HAP-1 (cell line): ENCODE measurements at regions not wholly inside any gene's neighbourhood (a gene's known extent, or its start where the extent isn't known, plus 50 kb on each side); places are given as distances from the start of the nearest gene placed in this dataset.
"Not testable (repeated sequence)": the region's sequence is repeated elsewhere in the genome, so short reads cannot be mapped to it uniquely, and the experiment has no call there.

Experiments
- DNase-seq, 2 experiments: peaks; one replicate each; pipeline ENCODE4 v3.0.0-alpha.2; 2016 to 2020; ENCODE audit warnings: low spot score in 2 of 2
- H3K27me3 ChIP-seq: fragments of 250-450 bp; sonication (Bioruptor Pico); 2 replicates; pipeline ENCODE4 v1.5.1; 2020; ENCODE audit warnings: low read depth, mild to moderate bottlenecking, moderate library complexity
- H3K36me3 ChIP-seq: fragments of 250-450 bp; sonication (Bioruptor Pico); replicated peaks from 2 replicates; pipeline ENCODE4 v1.5.1; 2020; ENCODE audit warnings: mild to moderate bottlenecking
- H3K4me1 ChIP-seq: fragments of 250-450 bp; sonication (Bioruptor Pico); 2 replicates; pipeline ENCODE4 v1.5.1; 2020; ENCODE audit warnings: mild to moderate bottlenecking
- H3K4me3 ChIP-seq: fragments of 250-450 bp; sonication (Bioruptor Pico); 2 replicates; pipeline ENCODE4 v1.5.1; 2020; ENCODE audit warnings: mild to moderate bottlenecking, moderate library complexity
- H3K9me3 ChIP-seq: fragments of 250-450 bp; sonication (Bioruptor Pico); 2 replicates; pipeline ENCODE4 v1.5.1; 2020; ENCODE audit warnings: mild to moderate bottlenecking, moderate library complexity
- in situ Hi-C: fragments of 300-500 bp; cut with MboI; formaldehyde crosslinking; loops from 3 replicates; pipeline ENCODE4 v1.14.3; 2020; ENCODE audit warnings: low sequenced_read_pairs, inconsistent platforms, mixed read lengths

DNA sequence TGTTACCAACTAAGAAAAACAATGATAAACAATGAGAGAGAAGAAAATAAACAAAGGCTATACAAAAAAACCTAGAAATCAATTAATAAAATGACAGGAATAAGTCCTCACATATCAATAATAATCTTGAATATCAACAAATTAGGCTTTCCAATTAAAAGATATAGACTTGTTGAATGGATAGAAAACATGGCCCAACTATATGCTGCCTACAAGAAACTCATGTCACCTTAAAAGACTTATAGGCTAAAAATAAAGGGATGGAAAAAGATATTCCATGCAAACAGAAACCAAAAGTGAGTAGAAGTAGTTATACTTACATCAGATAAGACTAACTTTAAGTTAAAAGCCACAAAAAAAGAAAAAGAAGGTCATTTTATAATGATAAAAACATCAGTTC, 183.9 kb downstream of the MYRFL start:
- H3K9me3 ChIP-seq, result no peaks in the 10 kb centered on the region
- no peak for DNase-seq
- H3K27me3 ChIP-seq, result no peaks in the 10 kb centered on the region
- no peaks in the 10 kb centered on the region for H3K4me1 ChIP-seq
- H3K4me3 ChIP-seq, result no peak overlapping the region
- no peaks in the 10 kb centered on the region for H3K36me3 ChIP-seq
- in situ Hi-C loops, result no loop called here

DNA sequence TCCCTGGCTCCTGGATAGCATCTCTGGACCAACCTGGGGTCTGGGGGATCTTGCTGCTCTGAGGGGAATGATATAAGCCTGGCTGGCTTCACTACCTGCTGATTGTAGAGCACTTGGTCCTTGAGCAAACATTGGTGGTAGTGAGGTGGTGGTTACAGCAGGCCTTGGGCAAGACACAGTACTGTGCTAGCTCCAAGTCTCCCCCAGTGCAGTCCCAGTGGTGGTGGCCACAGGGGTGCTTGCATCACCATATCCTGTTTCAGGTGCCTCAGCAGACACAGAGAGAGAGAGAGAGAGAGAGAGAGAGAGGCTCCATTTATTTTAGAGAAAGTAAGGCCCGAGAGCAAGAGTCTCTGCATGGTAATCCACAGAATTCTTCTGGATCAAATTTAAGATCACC, 186.3 kb downstream of the MYRFL start:
- Histone ChIP-seq H3K9me3 (no peaks in the 10 kb centered on the region), H3K4me3 (no peak overlapping the region), H3K36me3 (no peaks in the 10 kb centered on the region), H3K27me3 (no peaks in the 10 kb centered on the region), H3K4me1 (no peaks in the 10 kb centered on the region)
- no peak for DNase-seq
- in situ Hi-C loops, result no loop called here

DNA sequence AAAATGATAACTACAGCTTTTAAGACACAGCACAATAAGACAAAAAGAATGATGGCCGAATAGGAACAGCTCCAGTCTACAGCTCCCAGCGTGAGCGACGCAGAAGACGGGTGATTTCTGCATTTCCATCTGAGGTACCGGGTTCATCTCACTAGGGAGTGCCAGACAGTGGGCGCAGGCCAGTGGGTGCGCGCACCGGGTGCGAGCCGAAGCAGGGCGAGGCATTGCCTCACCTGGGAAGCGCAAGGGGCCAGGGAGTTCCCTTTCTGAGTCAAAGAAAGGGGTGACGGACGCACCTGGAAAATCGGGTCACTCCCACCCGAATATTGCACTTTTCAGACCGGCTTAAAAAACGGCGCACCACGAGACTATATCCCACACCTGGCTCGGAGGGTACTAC, 188.0 kb downstream of the MYRFL start:
- H3K27me3 ChIP-seq, DNase-seq, H3K9me3 ChIP-seq, in situ Hi-C loops, H3K36me3 ChIP-seq, H3K4me1 ChIP-seq, H3K4me3 ChIP-seq: not testable (repeated sequence)

DNA sequence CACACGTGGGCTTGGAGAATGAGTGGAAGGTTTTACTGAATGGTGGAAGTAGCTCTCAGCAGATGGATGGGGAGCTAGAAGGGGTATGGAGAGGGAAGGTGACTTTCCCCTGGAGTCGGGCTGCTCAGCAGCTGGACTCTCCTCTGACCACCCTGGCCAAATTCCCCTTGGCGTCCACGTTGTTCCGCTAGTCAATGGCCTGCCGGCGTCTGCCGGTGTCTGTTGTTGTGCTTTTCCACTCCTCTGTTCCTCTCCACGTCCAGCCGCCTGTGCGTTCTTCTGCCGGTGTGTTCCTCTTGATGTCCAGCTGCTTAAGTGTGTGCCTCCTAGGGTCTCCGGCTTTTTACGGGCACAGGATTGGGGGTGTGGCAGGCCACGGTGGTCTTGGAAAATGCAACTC, 203.5 kb downstream of the MYRFL start:
- H3K36me3 ChIP-seq, result no peaks in the 10 kb centered on the region
- no peaks in the 10 kb centered on the region for H3K4me1 ChIP-seq
- in situ Hi-C loops, result no loop called here
- no peak for DNase-seq
- no peaks in the 10 kb centered on the region for H3K27me3 ChIP-seq
- H3K4me3 ChIP-seq, result no peak overlapping the region
- H3K9me3 ChIP-seq, result no peaks in the 10 kb centered on the region

DNA sequence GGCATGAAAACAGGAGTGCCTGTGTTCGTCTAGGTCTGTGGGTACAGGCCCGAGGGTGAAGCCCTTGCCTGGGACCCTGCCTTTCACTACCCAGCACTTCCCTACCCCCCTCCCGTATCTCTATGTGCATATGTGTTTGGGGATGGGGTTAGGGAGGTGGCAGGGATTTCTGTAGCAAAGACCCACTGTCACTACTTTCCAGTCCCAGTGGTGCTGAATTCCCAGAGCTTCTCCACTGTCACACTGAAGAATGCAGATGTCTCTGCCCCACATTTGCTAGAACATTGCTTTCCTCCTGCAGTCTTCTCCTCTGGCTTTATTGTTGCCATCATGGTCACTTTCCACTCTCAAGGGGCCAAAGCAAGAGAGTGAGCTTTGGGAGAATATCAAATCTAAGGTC, 203.9 kb downstream of the MYRFL start:
- no peaks in the 10 kb centered on the region for H3K4me1 ChIP-seq
- no peaks in the 10 kb centered on the region for H3K36me3 ChIP-seq
- H3K9me3 ChIP-seq, result no peaks in the 10 kb centered on the region
- H3K27me3 ChIP-seq, result no peaks in the 10 kb centered on the region
- H3K4me3 ChIP-seq, result no peak overlapping the region
- no peak for DNase-seq
- in situ Hi-C loops, result no loop called here

DNA sequence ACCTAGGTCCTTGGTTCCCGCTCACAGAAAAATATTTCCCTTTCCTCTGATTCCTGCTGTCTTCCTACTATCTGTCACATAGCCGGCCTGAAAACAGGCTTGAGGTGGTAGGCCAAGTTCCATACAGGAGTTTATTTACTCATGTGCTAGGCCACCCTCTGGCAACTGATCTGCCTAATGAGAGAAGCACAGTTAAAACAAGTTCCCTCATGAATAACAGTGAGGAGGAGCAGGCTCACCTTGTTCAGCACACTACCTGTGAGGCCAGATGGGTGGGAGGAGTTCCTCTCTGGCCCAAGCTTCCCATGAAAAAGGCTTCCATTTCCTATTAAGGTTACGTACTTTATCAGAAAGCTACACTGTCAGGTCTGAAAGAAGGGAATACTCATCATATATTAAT, 206.0 kb downstream of the MYRFL start:
- Histone ChIP-seq H3K4me3 (no peak overlapping the region), H3K36me3 (no peaks in the 10 kb centered on the region), H3K27me3 (no peaks in the 10 kb centered on the region), H3K4me1 (no peaks in the 10 kb centered on the region), H3K9me3 (no peaks in the 10 kb centered on the region)
- in situ Hi-C loops, result no loop called here
- no peak for DNase-seq

DNA sequence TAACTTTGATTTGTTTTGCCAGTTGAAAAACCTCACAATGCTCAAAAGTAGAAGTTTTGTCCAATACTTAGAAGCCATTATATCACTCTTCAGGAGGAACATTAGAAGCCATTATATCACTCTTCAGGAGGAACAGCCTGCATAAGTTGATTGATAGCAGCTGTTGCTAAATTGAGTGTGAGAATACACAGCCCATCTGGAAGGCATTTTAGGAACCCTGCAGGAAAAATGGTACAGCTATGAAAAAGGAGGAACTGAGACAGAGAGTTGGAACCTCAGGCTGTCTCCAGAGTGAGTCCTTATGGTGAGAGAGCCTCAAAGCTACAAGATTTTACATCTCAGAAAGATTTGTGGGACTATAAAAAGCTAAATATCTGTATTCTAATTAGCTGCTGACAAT, 207.0 kb downstream of the MYRFL start:
- Histone ChIP-seq H3K9me3 (no peaks in the 10 kb centered on the region), H3K27me3 (no peaks in the 10 kb centered on the region), H3K4me1 (no peaks in the 10 kb centered on the region), H3K36me3 (no peaks in the 10 kb centered on the region), H3K4me3 (no peak overlapping the region)
- in situ Hi-C loops, result no loop called here
- DNase-seq, result no peak

DNA sequence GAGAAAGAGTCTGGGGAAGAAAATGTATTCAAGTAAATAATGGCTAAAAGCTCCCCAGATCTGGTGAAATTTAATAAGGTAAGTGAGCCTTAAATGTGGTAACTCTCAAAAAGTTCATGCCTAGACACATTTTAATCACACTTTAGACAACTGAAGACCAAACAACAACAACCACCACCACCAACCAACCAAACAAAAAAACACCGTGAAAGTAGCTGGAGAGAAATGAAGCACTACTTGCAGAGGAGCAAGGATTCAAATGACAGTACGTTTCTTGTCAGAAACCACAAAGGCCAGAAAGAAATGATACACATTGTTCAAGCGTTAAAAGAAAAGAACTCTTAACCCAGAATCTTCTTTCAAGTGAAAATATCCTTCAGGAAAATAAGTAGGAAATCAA, 208.3 kb downstream of the MYRFL start:
- Histone ChIP-seq H3K9me3 (no peaks in the 10 kb centered on the region), H3K4me3 (no peak overlapping the region), H3K4me1 (no peaks in the 10 kb centered on the region), H3K27me3 (no peaks in the 10 kb centered on the region), H3K36me3 (no peaks in the 10 kb centered on the region)
- in situ Hi-C loops, result no loop called here
- no peak for DNase-seq

DNA sequence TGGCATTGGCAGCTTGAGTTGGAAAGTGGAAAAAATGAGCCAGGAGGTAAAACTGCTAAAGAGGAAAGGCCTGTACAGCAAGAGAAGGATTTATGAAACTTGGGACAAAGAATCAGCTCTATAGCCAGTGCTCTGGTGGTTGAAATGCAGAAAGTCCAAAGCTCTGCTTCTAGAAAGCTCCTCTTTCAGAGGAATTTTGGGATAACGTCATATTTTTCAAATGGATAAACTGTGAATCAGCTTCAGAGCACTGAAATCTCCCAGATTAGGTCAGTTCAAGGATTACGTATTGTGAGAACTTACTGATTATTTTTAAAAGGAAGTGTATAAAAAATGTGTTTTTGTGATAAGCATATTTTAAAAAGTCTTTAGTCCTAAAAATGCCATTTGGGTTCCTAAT, 203.1 kb upstream of the CNOT2 start:
- H3K9me3 ChIP-seq, result no peaks in the 10 kb centered on the region
- H3K4me1 ChIP-seq, result no peaks in the 10 kb centered on the region
- in situ Hi-C loops, result no loop called here
- H3K4me3 ChIP-seq, result no peak overlapping the region
- H3K36me3 ChIP-seq, result no peaks in the 10 kb centered on the region
- H3K27me3 ChIP-seq, result no peaks in the 10 kb centered on the region
- DNase-seq, result no peak

DNA sequence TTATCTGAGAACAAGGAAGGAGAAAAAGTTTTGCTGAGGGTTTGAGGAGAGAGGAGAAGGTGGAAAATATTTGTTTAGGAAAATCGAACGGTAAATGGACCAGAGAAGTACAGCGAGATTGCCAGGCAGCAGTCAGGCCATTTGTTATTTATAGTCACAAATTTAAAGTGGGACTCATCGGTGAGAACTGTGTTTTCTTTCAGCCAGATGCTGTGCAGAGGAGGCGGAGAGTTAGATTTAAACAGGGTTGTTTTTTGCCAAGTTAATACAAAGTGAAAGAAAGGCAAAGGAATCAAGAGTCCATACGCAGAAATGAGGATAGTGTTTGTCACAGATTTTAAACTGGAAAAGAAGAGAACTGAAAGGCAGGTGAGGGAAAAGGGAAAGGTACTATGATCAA, 200.6 kb upstream of the CNOT2 start:
- no peaks in the 10 kb centered on the region for H3K4me1 ChIP-seq
- H3K27me3 ChIP-seq, result no peaks in the 10 kb centered on the region
- in situ Hi-C loops, result no loop called here
- H3K4me3 ChIP-seq, result no peak overlapping the region
- H3K9me3 ChIP-seq, result no peaks in the 10 kb centered on the region
- H3K36me3 ChIP-seq, result no peaks in the 10 kb centered on the region
- no peak for DNase-seq

DNA sequence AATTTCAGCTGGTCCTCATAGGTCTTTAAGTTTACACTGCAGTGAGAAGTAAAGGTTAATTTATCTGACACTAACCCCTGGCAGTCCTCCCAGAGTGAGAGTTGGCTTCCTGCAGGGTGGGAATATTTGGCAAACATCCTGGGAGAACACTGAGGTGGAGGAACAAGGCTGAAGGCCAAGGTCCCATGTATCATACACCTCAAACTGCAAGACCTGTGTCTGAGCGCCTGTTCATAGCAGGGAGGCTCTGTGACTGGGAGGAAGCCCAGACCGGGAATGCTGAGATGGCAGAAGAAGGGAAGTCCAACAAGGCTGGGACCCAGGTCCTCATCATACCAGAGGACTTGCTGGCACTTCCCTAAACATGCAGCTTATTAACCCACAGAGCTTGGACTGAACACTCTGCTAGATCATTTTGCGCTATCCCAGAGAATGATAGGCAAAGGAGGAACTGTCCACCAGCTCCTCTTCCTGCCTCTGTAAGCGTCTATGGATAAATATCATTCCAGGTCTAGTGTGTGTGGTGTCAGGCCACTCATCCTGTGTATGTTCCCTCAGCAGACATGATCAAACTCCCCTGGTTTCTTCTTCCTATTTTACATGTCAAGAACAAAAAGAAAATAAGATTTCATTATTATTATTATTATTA, 199.6 kb upstream of the CNOT2 start:
- Histone ChIP-seq H3K9me3 (no peaks in the 10 kb centered on the region), H3K4me3 (no peak overlapping the region), H3K27me3 (no peaks in the 10 kb centered on the region), H3K36me3 (no peaks in the 10 kb centered on the region), H3K4me1 (no peaks in the 10 kb centered on the region)
- no peak for DNase-seq
- in situ Hi-C loops, result no loop called here

DNA sequence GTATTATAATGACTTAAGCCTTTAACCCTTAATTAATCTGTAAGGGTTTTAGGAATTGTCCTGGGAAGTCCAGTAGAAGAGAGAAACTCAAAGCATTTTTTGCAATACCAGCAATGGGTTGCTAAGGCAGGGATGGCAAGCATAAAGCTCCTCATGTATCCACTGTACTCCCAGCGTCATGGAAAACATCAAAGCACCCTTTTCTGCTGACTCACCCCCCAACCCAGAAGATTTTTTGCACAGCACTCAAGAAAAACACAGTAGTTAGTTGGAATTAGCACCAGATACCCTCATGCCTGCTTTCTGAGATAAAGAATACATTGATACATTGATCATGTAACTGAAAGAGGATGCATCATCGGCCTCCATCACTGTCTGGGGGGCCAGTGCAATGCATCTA, 199.1 kb upstream of the CNOT2 start:
- no peak for DNase-seq
- Histone ChIP-seq H3K9me3 (no peaks in the 10 kb centered on the region), H3K4me1 (no peaks in the 10 kb centered on the region), H3K36me3 (no peaks in the 10 kb centered on the region), H3K27me3 (no peaks in the 10 kb centered on the region), H3K4me3 (no peak overlapping the region)
- in situ Hi-C loops, result no loop called here

DNA sequence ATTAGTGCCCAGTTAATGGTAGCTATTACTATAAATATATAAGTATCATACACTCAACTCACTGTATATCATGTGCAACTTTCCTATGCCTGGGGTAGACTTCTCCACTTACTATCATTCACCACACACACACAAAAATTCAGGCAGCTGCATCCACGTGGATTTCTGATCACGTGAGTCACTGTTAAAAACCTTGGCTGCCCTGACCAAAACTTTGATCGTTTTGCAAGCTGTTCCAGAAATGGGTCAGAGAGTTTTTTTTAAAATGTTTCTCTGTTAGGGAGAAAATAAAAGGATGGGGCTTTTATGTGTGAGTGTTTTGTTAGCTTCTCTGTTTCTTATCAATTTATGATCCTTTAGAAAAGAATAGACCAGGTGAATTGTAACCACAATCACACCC, 198.2 kb upstream of the CNOT2 start:
- DNase-seq, result no peak
- no peaks in the 10 kb centered on the region for H3K4me1 ChIP-seq
- no peak overlapping the region for H3K4me3 ChIP-seq
- in situ Hi-C loops, result no loop called here
- no peaks in the 10 kb centered on the region for H3K36me3 ChIP-seq
- no peaks in the 10 kb centered on the region for H3K9me3 ChIP-seq
- no peaks in the 10 kb centered on the region for H3K27me3 ChIP-seq

DNA sequence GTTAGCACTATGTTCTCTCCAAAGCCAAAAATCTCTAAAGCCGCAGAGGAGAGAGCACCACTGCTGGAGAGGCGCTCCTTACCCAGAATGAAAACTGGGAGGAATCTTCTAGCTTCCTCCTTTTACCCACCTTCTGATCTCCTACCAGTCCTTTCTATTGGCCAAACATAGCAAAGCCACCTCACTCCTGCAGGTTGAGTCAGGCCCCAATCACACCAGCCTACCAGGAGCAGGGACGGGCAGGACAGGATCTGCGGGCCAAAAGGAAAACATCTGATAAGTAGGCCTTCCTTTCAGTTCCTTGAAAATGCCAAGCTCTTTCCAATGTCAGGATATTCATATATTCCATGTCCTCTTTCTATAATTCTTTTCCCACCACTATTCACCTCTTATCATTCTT, 197.7 kb upstream of the CNOT2 start:
- no peak for DNase-seq
- Histone ChIP-seq H3K36me3 (no peaks in the 10 kb centered on the region), H3K4me1 (no peaks in the 10 kb centered on the region), H3K9me3 (no peaks in the 10 kb centered on the region), H3K4me3 (no peak overlapping the region), H3K27me3 (no peaks in the 10 kb centered on the region)
- in situ Hi-C loops, result no loop called here

DNA sequence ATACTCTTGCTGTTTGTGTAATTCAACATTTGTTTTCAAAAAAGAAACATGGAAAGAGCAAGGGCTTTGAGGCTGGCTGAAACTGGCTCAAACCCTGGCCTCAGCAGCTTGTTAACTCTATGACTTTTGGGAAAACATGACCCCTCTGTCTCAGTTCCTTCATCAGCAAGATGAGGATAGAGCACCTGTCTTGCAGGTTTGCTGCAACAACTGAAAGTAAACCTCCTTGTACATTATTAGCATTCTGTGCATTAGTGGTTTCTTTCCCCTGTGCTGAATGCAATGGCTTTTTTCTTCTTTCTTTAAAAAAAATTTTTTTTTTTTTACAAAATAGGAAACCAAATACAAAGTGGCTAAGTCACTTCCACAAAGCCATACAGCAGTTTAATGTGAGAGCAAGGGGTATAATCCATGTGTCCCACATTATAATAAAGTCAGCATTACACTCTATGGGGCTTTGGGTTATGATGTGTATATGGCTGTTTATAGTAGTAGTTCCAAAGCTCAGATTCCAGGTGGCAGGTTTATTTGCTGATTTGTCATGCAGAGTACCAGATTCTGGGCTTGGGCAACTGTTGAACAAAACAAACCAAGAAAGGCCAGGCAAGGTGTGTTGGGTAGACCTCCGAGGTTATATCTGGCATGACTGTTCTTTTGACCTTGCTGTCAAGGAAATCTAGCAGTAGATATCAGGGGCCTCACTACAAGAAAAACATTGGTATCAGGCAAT, 194.5 kb upstream of the CNOT2 start:
- in situ Hi-C loops, result no loop called here
- H3K4me3 ChIP-seq, result no peak overlapping the region
- H3K9me3 ChIP-seq, result no peaks in the 10 kb centered on the region
- no peaks in the 10 kb centered on the region for H3K4me1 ChIP-seq
- no peak for DNase-seq
- H3K27me3 ChIP-seq, result no peaks in the 10 kb centered on the region
- H3K36me3 ChIP-seq, result no peaks in the 10 kb centered on the region
